ENCODE measurements at regions not wholly inside any gene's neighbourhood (a gene's known extent, or its start where the extent isn't known, plus 50 kb on each side); places are given as distances from the start of the nearest gene placed in this dataset.

- H3K27ac ChIP-seq (ENCODE audit: low read depth in 2 of 2, low read length in 2 of 2), result no peak overlapping the region
- H3K27me3 ChIP-seq (ENCODE audit: control insufficient read depth, insufficient read depth, low read length), result no peaks in the 10 kb centered on the region
- H3K36me3 ChIP-seq (ENCODE audit: control insufficient read depth in 2 of 3, insufficient read depth in 3 of 3, low read length in 3 of 3), result no peaks in the 10 kb centered on the region
- intact Hi-C loops (cut with DNase I), result loop anchor here (10.0 kb wide), 1 partner anchor 808 kb away; no protein-coding TSS in a partner anchor
- TF ChIP-seq, protein P1, sequence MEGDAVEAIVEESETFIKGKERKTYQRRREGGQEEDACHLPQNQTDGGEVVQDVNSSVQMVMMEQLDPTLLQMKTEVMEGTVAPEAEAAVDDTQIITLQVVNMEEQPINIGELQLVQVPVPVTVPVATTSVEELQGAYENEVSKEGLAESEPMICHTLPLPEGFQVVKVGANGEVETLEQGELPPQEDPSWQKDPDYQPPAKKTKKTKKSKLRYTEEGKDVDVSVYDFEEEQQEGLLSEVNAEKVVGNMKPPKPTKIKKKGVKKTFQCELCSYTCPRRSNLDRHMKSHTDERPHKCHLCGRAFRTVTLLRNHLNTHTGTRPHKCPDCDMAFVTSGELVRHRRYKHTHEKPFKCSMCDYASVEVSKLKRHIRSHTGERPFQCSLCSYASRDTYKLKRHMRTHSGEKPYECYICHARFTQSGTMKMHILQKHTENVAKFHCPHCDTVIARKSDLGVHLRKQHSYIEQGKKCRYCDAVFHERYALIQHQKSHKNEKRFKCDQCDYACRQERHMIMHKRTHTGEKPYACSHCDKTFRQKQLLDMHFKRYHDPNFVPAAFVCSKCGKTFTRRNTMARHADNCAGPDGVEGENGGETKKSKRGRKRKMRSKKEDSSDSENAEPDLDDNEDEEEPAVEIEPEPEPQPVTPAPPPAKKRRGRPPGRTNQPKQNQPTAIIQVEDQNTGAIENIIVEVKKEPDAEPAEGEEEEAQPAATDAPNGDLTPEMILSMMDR (IDR thresholded peaks at IDR 0.05; ENCODE audit: borderline replicate concordance, extremely low read depth, insufficient read depth), result no peak
- H3K4me3 ChIP-seq (ENCODE audit: low read length in 3 of 3), result no peak overlapping the region
- no peak for FAIRE-seq
- peaks cover 0 to 3% (median 2%) of the 10 kb centered on the region in 3 donors for H3K4me1 ChIP-seq (ENCODE audit: control insufficient read depth in 2 of 3, insufficient read depth in 2 of 3, low read depth in 1 of 3, low read length in 3 of 3)
- H3K9ac ChIP-seq (ENCODE audit: low read length in 3 of 3), result no peak overlapping the region
- no peaks in the 10 kb centered on the region for H3K9me3 ChIP-seq (ENCODE audit: control insufficient read depth in 2 of 3, insufficient read depth in 1 of 3, low read length in 3 of 3)
- DNase-seq, result no peak
These were observed 383.3 kb upstream of the DDHD1 start for GRCh38 chr14:53536446-53536845.

- intact Hi-C loops (cut with DNase I), result loop anchor here (10.0 kb wide), 1 partner anchor 810 kb away; no protein-coding TSS in a partner anchor
- no peak overlapping the region for H3K27ac ChIP-seq (ENCODE audit: low read depth in 2 of 2, low read length in 2 of 2)
- H3K36me3 ChIP-seq (ENCODE audit: control insufficient read depth in 2 of 3, insufficient read depth in 3 of 3, low read length in 3 of 3), result no peaks in the 10 kb centered on the region
- H3K9ac ChIP-seq (ENCODE audit: low read length in 3 of 3), result no peak overlapping the region
- TF ChIP-seq, protein P1 (IDR thresholded peaks at IDR 0.05; ENCODE audit: borderline replicate concordance, extremely low read depth, insufficient read depth), result no peak
- no peaks in the 10 kb centered on the region for H3K9me3 ChIP-seq (ENCODE audit: control insufficient read depth in 2 of 3, insufficient read depth in 1 of 3, low read length in 3 of 3)
- no peak overlapping the region for H3K4me3 ChIP-seq (ENCODE audit: low read length in 3 of 3)
- H3K27me3 ChIP-seq (ENCODE audit: control insufficient read depth, insufficient read depth, low read length), result no peaks in the 10 kb centered on the region
- FAIRE-seq (no peak), DNase-seq (no peak)
- H3K4me1 ChIP-seq (ENCODE audit: control insufficient read depth in 2 of 3, insufficient read depth in 2 of 3, low read depth in 1 of 3, low read length in 3 of 3), result peaks cover 0 to 3% (median 1%) of the 10 kb centered on the region in 3 donors
These were observed 381.7 kb upstream of the DDHD1 start for GRCh38 chr14:53534841-53535240.

DNA sequence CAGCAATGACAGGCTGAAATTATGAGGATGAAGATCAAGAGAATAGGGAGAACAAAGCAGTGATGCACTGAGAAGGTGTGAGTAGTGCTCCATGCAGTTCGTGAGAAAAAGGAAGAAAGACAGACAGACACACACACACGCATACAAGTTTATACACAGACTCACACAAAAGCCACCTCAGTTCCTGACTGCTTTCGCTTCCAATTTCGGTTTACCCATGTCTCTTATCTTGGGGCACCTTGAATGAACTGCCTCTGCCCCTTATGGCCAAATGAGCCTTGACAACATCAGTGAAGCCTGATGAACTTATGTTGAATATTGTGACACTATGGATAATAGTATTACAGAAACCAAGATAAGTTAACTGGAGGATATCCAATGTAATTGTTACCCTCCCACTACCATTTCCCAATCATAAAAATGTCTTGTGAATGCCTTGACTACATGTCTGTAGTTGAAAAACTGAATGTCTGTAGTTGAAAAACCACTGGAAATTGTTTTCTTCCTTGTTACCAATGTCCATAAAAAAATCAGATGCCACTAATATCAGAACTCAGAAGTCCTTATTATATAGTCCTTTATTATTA is 380.4 kb upstream of the DDHD1 start:
- FAIRE-seq (no peak), DNase-seq (no peak)
- Histone ChIP-seq H3K36me3 (ENCODE audit: control insufficient read depth in 2 of 3, insufficient read depth in 3 of 3, low read length in 3 of 3) (no peaks in the 10 kb centered on the region), H3K27ac (ENCODE audit: low read depth in 2 of 2, low read length in 2 of 2) (no peak overlapping the region), H3K4me3 (ENCODE audit: low read length in 3 of 3) (no peak overlapping the region), H3K9me3 (ENCODE audit: control insufficient read depth in 2 of 3, insufficient read depth in 1 of 3, low read length in 3 of 3) (no peaks in the 10 kb centered on the region), H3K4me1 (ENCODE audit: control insufficient read depth in 2 of 3, insufficient read depth in 2 of 3, low read depth in 1 of 3, low read length in 3 of 3) (peaks cover 0 to 3% (median 0%) of the 10 kb centered on the region in 3 donors), H3K27me3 (ENCODE audit: control insufficient read depth, insufficient read depth, low read length) (no peaks in the 10 kb centered on the region), H3K9ac (ENCODE audit: low read length in 3 of 3) (no peak overlapping the region)
- intact Hi-C loops (cut with DNase I), result loop anchor here (10.0 kb wide), 1 partner anchor 811 kb away; no protein-coding TSS in a partner anchor
- TF ChIP-seq, protein P1 (IDR thresholded peaks at IDR 0.05; ENCODE audit: borderline replicate concordance, extremely low read depth, insufficient read depth), result no peak
